Smooth muscle cell (in vitro differentiated cells): ENCODE measurements at regions not wholly inside any gene's neighbourhood (a gene's known extent, or its start where the extent isn't known, plus 50 kb on each side); places are given as distances from the start of the nearest gene placed in this dataset.

Source experiments
- DNase-seq: peaks from one replicate; lab custom pipeline; 2025; ENCODE audit not compliant: unreplicated experiment; lab: John Stamatoyannopoulos, UW
- H2AFZ ChIP-seq: fragments of 200-600 bp; sonication (generic); 2 replicates; pipeline ENCODE4 v1.6.0; 2016; ENCODE audit warnings: antibody characterized with exemption, low read depth, mild to moderate bottlenecking
- H3F3A ChIP-seq: fragments of 200-600 bp; sonication (generic); 2 replicates; pipeline ENCODE4 v1.6.0; 2017; ENCODE audit warnings: antibody characterized with exemption, low read depth
- H3K27ac ChIP-seq: fragments of 200-600 bp; sonication (generic); 2 replicates; pipeline ENCODE4 v1.5.1; 2016; ENCODE audit warnings: low read depth, mild to moderate bottlenecking
- H3K27me3 ChIP-seq: fragments of 200-600 bp; sonication (generic); 2 replicates; pipeline ENCODE4 v1.6.1; 2016; ENCODE audit warnings: low read depth, mild to moderate bottlenecking
- H3K36me3 ChIP-seq: fragments of 200-600 bp; sonication (generic); 2 replicates; pipeline ENCODE4 v1.5.1; 2016; ENCODE audit warnings: low read depth
- H3K4me1 ChIP-seq: fragments of 200-600 bp; sonication (generic); 2 replicates; pipeline ENCODE4 v1.5.1; 2016; ENCODE audit warnings: low read depth
- H3K4me2 ChIP-seq: fragments of 200-600 bp; sonication (generic); 2 replicates; pipeline ENCODE4 v1.6.0; 2016; ENCODE audit warnings: mild to moderate bottlenecking
- H3K4me3 ChIP-seq: fragments of 200-600 bp; sonication (generic); 2 replicates; pipeline ENCODE4 v1.5.1; 2016; ENCODE audit warnings: mild to moderate bottlenecking
- H3K79me2 ChIP-seq: fragments of 200-600 bp; sonication (generic); 2 replicates; pipeline ENCODE4 v1.6.0; 2016; ENCODE audit warnings: low read depth, mild to moderate bottlenecking
- H3K9ac ChIP-seq: fragments of 200-600 bp; sonication (generic); 2 replicates; pipeline ENCODE4 v1.6.0; 2016; ENCODE audit warnings: low read depth
- H3K9me3 ChIP-seq: fragments of 200-600 bp; sonication (generic); replicated peaks from 2 replicates; pipeline ENCODE4 v1.5.1; 2016; ENCODE audit warnings: low read depth
- H4K20me1 ChIP-seq: fragments of 200-600 bp; sonication (generic); 2 replicates; pipeline ENCODE4 v1.6.0; 2016; ENCODE audit warnings: low read depth
- WGBS: methylation state at CpG from one replicate; pipeline ENCODE4 v1.1.7; 2016; ENCODE audit warnings: low lambda C conversion rate; 5-methylcytosine and 5-hydroxymethylcytosine counted together
- TF ChIP-seq, protein P1 (sequence below): fragments of 200-600 bp; sonication (generic); IDR thresholded peaks from 2 replicates; pipeline ENCODE4 v1.5.1; 2017; ENCODE audit warnings: borderline replicate concordance, mild to moderate bottlenecking, antibody characterized with exemption; ENCODE audit not compliant: insufficient read depth, poor library complexity, severe bottlenecking

DNA sequence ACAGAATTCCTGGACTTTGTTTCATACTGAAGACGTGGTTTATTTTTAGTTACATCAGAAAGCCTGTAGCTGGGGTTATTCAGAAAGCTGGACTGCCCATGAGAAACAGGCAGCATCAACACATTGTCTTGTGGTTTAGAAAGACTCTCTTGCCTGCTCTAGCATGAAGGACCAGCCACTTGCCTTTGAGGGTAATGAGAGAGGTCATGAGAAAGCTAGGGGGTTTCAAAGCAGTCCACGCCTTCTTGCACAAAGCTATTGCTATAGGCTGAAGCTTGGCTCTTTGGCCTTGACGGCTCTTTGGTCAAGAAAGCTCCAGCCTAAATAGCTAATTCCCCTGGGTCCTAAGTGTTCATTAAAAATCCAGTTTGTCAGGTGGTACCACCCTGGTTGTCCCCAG, 208.1 kb downstream of the PRDM2 start:
- Histone ChIP-seq H3K79me2 (no peaks in the 10 kb centered on the region), H2AFZ (no peak overlapping the region), H3K36me3 (no peaks in the 10 kb centered on the region), H3K9me3 (no peaks in the 10 kb centered on the region), H3K9ac (no peak overlapping the region), H3F3A (no peaks in the 10 kb centered on the region), H3K27me3 (no peaks in the 10 kb centered on the region), H4K20me1 (no peaks in the 10 kb centered on the region), H3K4me1 (no peaks in the 10 kb centered on the region), H3K4me3 (no peak overlapping the region), H3K4me2 (no peak overlapping the region), H3K27ac (no peak overlapping the region)
- TF ChIP-seq, protein P1, sequence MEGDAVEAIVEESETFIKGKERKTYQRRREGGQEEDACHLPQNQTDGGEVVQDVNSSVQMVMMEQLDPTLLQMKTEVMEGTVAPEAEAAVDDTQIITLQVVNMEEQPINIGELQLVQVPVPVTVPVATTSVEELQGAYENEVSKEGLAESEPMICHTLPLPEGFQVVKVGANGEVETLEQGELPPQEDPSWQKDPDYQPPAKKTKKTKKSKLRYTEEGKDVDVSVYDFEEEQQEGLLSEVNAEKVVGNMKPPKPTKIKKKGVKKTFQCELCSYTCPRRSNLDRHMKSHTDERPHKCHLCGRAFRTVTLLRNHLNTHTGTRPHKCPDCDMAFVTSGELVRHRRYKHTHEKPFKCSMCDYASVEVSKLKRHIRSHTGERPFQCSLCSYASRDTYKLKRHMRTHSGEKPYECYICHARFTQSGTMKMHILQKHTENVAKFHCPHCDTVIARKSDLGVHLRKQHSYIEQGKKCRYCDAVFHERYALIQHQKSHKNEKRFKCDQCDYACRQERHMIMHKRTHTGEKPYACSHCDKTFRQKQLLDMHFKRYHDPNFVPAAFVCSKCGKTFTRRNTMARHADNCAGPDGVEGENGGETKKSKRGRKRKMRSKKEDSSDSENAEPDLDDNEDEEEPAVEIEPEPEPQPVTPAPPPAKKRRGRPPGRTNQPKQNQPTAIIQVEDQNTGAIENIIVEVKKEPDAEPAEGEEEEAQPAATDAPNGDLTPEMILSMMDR: no peak
- no peak for DNase-seq
- 83% methylated on average over 3 of the region's 3 CpGs for WGBS

GRCh38 chr1:13911697-13912619, 212.0 kb downstream of the PRDM2 start:
- Histone ChIP-seq H3K9ac (no peak overlapping the region), H3K9me3 (no peaks in the 10 kb centered on the region), H3F3A (no peaks in the 10 kb centered on the region), H3K4me3 (no peak overlapping the region), H3K4me1 (no peaks in the 10 kb centered on the region), H3K79me2 (no peaks in the 10 kb centered on the region), H3K36me3 (no peaks in the 10 kb centered on the region), H4K20me1 (no peaks in the 10 kb centered on the region), H2AFZ (no peak overlapping the region), H3K4me2 (no peak overlapping the region), H3K27ac (no peak overlapping the region), H3K27me3 (no peaks in the 10 kb centered on the region)
- TF ChIP-seq, protein P1: no peak
- 82% methylated on average over 8 of the region's 8 CpGs for WGBS
- DNase-seq: no peak

DNA sequence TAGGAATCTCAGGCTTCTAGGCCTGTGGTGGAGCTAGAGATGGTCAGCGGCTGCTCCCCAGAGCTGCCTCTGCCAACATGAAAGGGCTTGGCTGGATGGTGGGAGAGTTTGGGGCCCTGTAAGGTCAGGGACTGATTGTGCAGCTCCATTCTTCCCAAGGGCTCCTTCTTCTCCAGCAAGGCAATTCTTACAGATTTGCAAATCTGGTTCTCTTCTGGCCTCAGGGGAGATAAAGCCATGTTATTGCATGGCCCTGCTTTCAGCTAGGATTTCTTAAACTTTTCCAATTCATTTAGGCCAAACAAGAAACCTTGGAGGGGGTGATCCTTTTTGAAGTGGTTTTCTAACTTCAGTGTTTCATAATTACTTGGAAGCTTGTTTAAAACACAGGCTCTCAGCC, 213.4 kb downstream of the PRDM2 start:
- H3K4me2 ChIP-seq: no peak overlapping the region
- H3K27me3 ChIP-seq: no peaks in the 10 kb centered on the region
- no peak overlapping the region for H3K9ac ChIP-seq
- no peak for DNase-seq
- TF ChIP-seq, protein P1: no peak
- no peaks in the 10 kb centered on the region for H3K4me1 ChIP-seq
- no peak overlapping the region for H3K4me3 ChIP-seq
- H2AFZ ChIP-seq: no peak overlapping the region
- H3K27ac ChIP-seq: no peak overlapping the region
- no peaks in the 10 kb centered on the region for H3K9me3 ChIP-seq
- H4K20me1 ChIP-seq: no peaks in the 10 kb centered on the region
- no peaks in the 10 kb centered on the region for H3K36me3 ChIP-seq
- no peaks in the 10 kb centered on the region for H3K79me2 ChIP-seq
- 92% methylated on average over 1 of the region's 1 CpG for WGBS
- H3F3A ChIP-seq: no peaks in the 10 kb centered on the region

GRCh38 chr1:13916530-13916929, 216.5 kb downstream of the PRDM2 start:
- Histone ChIP-seq H3K4me2 (no peak overlapping the region), H3K36me3 (no peaks in the 10 kb centered on the region), H2AFZ (no peak overlapping the region), H3K9ac (no peak overlapping the region), H3K4me1 (no peaks in the 10 kb centered on the region), H3K79me2 (no peaks in the 10 kb centered on the region), H3K9me3 (no peaks in the 10 kb centered on the region), H3F3A (no peaks in the 10 kb centered on the region), H3K4me3 (no peak overlapping the region), H3K27me3 (no peaks in the 10 kb centered on the region), H3K27ac (no peak overlapping the region), H4K20me1 (no peaks in the 10 kb centered on the region)
- no peak for DNase-seq
- WGBS: 72% methylated on average over 3 of the region's 3 CpGs
- TF ChIP-seq, protein P1: no peak
